ENCODE measurements at regions not wholly inside any gene's neighbourhood (a gene's known extent, or its start where the extent isn't known, plus 50 kb on each side); places are given as distances from the start of the nearest gene placed in this dataset.
"Not testable (repeated sequence)": the region's sequence is repeated elsewhere in the genome, so short reads cannot be mapped to it uniquely, and the experiment has no call there.

GRCh38 chr16:13336907-13337881 lies 435.8 kb downstream of the SHISA9 start:
- DNase-seq (ENCODE audit: low spot score), result not testable (repeated sequence)

- no peak for DNase-seq (ENCODE audit: low spot score)
Measured at GRCh38 chr16:13338044-13338443, 436.6 kb downstream of the SHISA9 start.

GRCh38 chr16:13342675-13343074 lies 441.3 kb downstream of the SHISA9 start:
- no peak for DNase-seq (ENCODE audit: low spot score)

- DNase-seq (ENCODE audit: low spot score), result no peak
Measured at GRCh38 chr16:13344001-13344400, 442.6 kb downstream of the SHISA9 start.

- no peak for DNase-seq (ENCODE audit: low spot score)
Measured at GRCh38 chr16:13348416-13348815, 447.0 kb downstream of the SHISA9 start.

GRCh38 chr16:13350000-13350399 lies 448.6 kb downstream of the SHISA9 start:
- no peak for DNase-seq (ENCODE audit: low spot score)

- no peak for DNase-seq (ENCODE audit: low spot score)
Measured at GRCh38 chr16:13351181-13351580, 449.8 kb downstream of the SHISA9 start.

GRCh38 chr16:13351601-13352217 lies 450.3 kb downstream of the SHISA9 start:
- DNase-seq (ENCODE audit: low spot score), result no peak

GRCh38 chr16:13352796-13353195 lies 451.4 kb downstream of the SHISA9 start:
- not testable (repeated sequence) for DNase-seq (ENCODE audit: low spot score)

GRCh38 chr16:13357842-13358241 lies 456.4 kb downstream of the SHISA9 start:
- not testable (repeated sequence) for DNase-seq (ENCODE audit: low spot score)

GRCh38 chr16:13359835-13360234 lies 458.4 kb downstream of the SHISA9 start:
- DNase-seq (ENCODE audit: low spot score), result no peak

- no peak for DNase-seq (ENCODE audit: low spot score)
Measured at GRCh38 chr16:13372421-13372820, 471.0 kb downstream of the SHISA9 start.

- DNase-seq (ENCODE audit: low spot score), result no peak
Measured at GRCh38 chr16:13376174-13376573, 474.8 kb downstream of the SHISA9 start.

- DNase-seq (ENCODE audit: low spot score), result no peak
Measured at GRCh38 chr16:13377143-13377542, 475.7 kb downstream of the SHISA9 start.

GRCh38 chr16:13378151-13378550 lies 476.8 kb downstream of the SHISA9 start:
- no peak for DNase-seq (ENCODE audit: low spot score)

GRCh38 chr16:13379266-13379665 lies 477.9 kb downstream of the SHISA9 start:
- DNase-seq (ENCODE audit: low spot score), result no peak

GRCh38 chr16:13385156-13386040 lies 484.0 kb downstream of the SHISA9 start:
- not testable (repeated sequence) for DNase-seq (ENCODE audit: low spot score)

GRCh38 chr16:13390093-13390985 lies 488.9 kb downstream of the SHISA9 start:
- DNase-seq (ENCODE audit: low spot score), result no peak

GRCh38 chr16:13390986-13391305 lies 489.5 kb downstream of the SHISA9 start:
- no peak for DNase-seq (ENCODE audit: low spot score)

- no peak for DNase-seq (ENCODE audit: low spot score)
Measured at GRCh38 chr16:13391337-13391736, 489.9 kb downstream of the SHISA9 start.

- DNase-seq (ENCODE audit: low spot score), result no peak
Measured at GRCh38 chr16:13392341-13392740, 490.9 kb downstream of the SHISA9 start.

All from ureter (tissue), 1 donor.